HG03575 (cell line): ENCODE measurements at regions not wholly inside any gene's neighbourhood (a gene's known extent, or its start where the extent isn't known, plus 50 kb on each side); places are given as distances from the start of the nearest gene placed in this dataset.

Experiments
- ATAC-seq: cut with Tn5 transposase; IDR thresholded peaks from one replicate; pipeline ENCODE4 v1.9.1; 2021; ENCODE audit not compliant: unreplicated experiment, insufficient number of reproducible peaks, low FRiP score; ENCODE audit errors: extremely low read depth

DNA sequence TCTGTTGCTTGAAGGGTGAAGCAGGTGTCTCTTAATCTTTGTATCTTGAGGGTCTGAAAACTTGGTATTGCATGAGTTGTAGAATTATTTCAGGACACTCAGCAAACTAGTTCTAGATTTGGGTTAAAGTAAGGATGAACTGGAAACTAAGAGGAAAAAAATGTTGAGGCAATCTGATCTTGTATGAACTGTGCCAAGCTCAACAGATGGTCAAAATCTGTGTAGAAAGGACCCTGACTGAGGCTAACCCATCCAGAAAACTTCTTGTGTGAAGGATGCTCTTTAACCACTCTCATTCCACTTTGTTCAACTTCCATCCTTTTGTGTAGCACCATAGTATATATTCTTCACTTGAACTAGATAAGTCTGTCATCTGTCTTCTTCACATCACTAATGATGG lies 861.7 kb downstream of the SLC4A3 start:
- ATAC-seq, result no peak

GRCh38 chr2:220491670-220492069 lies 864.2 kb downstream of the SLC4A3 start:
- ATAC-seq, result no peak

DNA sequence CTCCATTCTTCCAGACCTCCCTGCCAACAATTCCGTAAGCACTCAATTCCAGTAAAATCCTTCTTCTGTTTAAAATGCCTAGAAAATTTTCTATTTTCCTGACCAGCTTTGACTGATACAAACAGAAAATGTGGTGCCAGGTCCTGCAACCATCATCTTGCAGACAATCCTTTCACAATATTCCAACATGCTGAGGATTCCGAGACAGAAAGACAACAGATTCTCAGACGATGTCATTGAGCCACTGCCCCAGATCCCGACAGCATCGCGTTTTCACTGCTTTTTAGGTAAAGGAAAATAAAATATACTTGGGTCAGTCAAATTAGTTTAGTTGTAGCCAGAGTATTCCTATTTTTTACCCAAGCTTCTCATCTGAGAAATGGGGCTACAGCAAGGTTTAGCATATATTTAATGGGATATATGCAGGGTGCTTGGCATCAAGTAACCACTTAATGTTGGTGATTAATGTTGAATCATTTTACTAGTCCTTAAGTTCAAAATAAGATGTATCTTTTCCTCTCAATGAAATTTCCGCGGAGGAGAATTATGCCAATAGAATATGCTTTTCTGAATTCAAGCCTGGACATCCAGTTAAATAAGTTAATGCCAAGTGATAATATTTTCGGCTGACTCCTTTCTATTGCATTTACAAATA lies 866.6 kb downstream of the SLC4A3 start:
- ATAC-seq, result no peak

GRCh38 chr2:220496513-220496912 lies 869.1 kb downstream of the SLC4A3 start:
- ATAC-seq, result no peak

- ATAC-seq, result no peak
Measured at GRCh38 chr2:220499225-220499624, 871.8 kb downstream of the SLC4A3 start.

- ATAC-seq, result no peak
Measured at GRCh38 chr2:220502539-220502938, 875.1 kb downstream of the SLC4A3 start.

DNA sequence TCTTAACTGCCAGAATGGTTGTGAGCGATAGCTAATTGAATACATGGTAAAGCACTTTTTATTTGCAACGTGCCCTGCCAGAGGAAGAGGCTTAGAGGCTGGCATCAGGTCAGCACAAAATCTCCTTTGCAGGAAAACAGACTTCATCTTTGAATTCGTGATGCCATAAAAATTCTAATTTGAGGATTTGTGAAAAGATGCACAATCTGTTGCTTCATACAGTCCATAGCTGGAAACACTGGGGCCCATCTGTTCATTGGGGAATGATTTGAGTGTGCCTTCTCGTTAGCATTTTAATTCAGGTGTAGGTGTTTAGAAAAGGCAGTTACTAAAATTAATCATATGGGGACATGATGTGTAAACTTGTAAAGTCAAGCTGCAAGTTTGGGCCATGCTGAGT lies 876.0 kb downstream of the SLC4A3 start:
- no peak for ATAC-seq

- no peak for ATAC-seq
Measured at GRCh38 chr2:220504938-220505503, 877.6 kb downstream of the SLC4A3 start.

DNA sequence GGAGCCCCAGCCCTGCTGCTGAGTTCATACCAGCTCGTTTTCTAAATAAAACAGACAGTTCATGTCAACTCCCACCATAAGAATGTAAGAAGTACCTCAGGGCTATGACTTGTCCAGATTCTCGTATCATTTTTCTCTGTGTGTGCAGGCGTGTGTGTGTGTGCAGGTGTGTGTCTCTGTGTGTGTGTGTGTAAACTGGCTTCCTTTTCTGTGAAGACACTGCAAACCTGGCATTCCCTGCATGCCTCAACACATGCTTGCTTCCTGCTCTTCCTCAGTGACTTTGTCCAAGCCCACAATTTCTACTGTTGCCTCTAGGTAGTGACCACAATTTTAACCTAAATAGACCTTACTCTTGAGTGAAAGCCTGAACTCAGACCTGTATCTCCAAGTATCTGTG lies 879.0 kb downstream of the SLC4A3 start:
- ATAC-seq, result no peak

- no peak for ATAC-seq
Measured at GRCh38 chr2:220509096-220509757, 881.8 kb downstream of the SLC4A3 start.

- ATAC-seq, result no peak
Measured at GRCh38 chr2:220509966-220510365, 882.5 kb downstream of the SLC4A3 start.

DNA sequence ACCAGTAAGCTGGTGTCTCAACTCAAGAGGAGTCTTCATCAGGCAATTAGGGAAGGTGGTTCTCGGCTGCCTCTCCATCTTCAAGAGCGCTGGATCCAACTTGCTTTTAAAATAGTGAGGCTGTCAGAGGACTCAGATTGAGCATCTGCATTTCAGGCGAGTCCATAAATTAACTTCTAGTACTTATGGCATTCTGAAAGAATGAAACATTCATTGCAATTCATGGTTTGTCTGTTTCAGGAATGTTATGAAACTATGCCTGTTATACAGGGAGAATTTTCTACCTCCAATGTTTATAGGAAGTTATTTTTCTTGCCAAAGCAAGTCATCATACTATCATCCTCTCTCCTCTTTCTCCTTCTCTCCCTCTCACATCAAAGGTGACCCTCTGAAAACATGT lies 883.2 kb downstream of the SLC4A3 start:
- ATAC-seq, result no peak

DNA sequence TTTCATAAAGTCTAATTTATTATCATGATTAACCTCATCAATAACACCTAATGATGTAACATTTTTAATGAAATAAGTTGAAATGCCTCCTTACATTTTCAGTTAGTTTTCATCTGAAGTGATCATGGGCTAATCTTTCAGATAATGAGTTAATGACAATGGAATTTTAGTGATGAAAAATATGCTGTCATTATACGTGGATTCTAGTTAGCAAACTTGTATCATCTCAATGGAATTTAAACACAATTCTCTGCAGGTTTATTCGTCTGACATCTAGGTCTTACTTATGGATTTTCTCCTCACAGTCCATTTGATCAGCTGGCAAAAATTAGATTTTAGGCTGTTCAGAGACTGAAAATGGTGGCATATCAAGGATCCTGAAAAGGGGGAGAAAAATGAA lies 885.0 kb downstream of the SLC4A3 start:
- ATAC-seq, result no peak

- ATAC-seq, result no peak
Measured at GRCh38 chr2:220513573-220514288, 886.3 kb downstream of the SLC4A3 start.

- no peak for ATAC-seq
Measured at GRCh38 chr2:220521551-220521950, 894.1 kb downstream of the SLC4A3 start.

DNA sequence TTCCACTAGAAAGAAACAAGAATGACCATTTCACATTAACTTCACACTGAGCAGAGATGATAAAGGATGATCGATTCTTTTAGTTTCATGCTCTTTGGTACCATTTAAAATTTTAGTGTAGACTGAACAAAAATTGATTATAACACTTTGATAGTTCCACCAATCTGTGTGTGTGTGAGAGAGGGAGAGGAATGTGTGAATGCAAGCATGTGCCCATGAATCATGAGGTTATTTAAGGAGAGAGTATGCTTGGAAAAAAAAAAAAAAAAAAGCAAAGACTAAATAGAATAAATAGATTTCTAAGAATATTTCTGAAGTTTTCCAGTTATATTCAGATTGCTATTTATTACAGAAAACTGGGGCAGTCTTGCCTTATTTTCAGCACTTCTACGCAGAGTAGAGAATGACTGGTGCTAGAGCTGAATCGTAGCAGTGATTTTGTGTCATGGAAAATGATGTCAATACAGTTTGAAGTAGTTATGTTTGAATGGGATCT lies 900.8 kb downstream of the SLC4A3 start:
- no peak for ATAC-seq

GRCh38 chr2:220531216-220531615 lies 903.8 kb downstream of the SLC4A3 start:
- ATAC-seq, result no peak

- ATAC-seq, result no peak
Measured at GRCh38 chr2:220533485-220533884, 906.1 kb downstream of the SLC4A3 start.

DNA sequence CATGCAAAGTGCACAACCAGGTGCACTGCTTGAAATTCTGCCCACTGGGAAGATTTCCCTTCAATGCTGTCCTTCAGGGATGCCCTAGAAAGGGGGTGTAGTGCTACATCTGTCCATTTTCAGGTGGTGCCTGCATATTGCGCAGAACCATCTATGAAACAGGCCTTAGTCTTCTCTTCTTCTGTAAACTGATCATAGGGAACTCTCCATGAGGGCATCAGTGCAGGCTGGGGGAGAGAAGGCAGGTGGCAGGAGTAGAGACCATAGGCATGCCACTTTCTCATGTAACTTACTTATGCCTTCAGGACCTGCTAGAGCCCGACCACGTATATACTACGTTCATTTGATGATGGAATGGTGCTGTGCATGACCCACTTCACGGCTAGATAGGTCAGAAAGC lies 912.1 kb downstream of the SLC4A3 start:
- ATAC-seq, result no peak

DNA sequence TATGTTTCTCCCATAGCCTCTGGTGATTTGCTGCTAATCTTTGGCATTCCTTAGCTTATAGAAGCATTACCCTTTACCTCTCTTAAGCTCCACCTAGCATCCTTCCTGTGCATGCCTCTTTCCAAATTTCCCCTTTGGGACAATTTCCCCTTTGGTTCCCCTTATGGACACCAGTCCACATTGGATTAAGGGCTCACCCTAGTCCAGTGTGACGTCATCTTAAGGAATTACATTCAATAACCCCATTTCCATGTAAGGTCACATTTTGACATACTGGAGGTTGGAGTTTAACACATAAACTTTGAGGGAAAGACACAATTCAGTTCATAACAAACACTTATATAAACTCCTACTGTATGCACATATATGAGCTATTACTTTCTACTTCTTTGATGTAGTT lies 916.6 kb downstream of the SLC4A3 start:
- no peak for ATAC-seq
